ENCODE measurements at regions not wholly inside any gene's neighbourhood (a gene's known extent, or its start where the extent isn't known, plus 50 kb on each side); places are given as distances from the start of the nearest gene placed in this dataset.

- TF ChIP-seq ZFX (IDR thresholded peaks at IDR 0.05; ENCODE audit: borderline replicate concordance), result no peak
- no peak for TF ChIP-seq CTCF (IDR thresholded peaks at IDR 0.05)
Observed at GRCh38 chr4:12778191-12778590, 705.9 kb downstream of the RAB28 start.

GRCh38 chr4:12770351-12770750 lies 713.8 kb downstream of the RAB28 start:
- no peak overlapping the region for H3K27ac ChIP-seq
- TF ChIP-seq ZFX (IDR thresholded peaks at IDR 0.05; ENCODE audit: borderline replicate concordance), result no peak
- no peak for TF ChIP-seq CTCF (IDR thresholded peaks at IDR 0.05)

More at GRCh38 chr4:12778191-12778590, 705.9 kb downstream of the RAB28 start:
- H3K27ac ChIP-seq, result no peak overlapping the region

GRCh38 chr4:12761694-12762093 lies 722.4 kb downstream of the RAB28 start:
- H3K27ac ChIP-seq, result no peak overlapping the region
- TF ChIP-seq ZFX (IDR thresholded peaks at IDR 0.05; ENCODE audit: borderline replicate concordance) (no peak), CTCF (IDR thresholded peaks at IDR 0.05) (no peak)

- TF ChIP-seq ZFX (IDR thresholded peaks at IDR 0.05; ENCODE audit: borderline replicate concordance) (no peak), CTCF (IDR thresholded peaks at IDR 0.05) (no peak)
- H3K27ac ChIP-seq, result no peak overlapping the region
Observed at GRCh38 chr4:12747154-12747553, 737.0 kb downstream of the RAB28 start.

- TF ChIP-seq ZFX (IDR thresholded peaks at IDR 0.05; ENCODE audit: borderline replicate concordance) (no peak), CTCF (IDR thresholded peaks at IDR 0.05) (no peak)
- no peak overlapping the region for H3K27ac ChIP-seq
Observed at GRCh38 chr4:12746221-12746620, 737.9 kb downstream of the RAB28 start.

DNA sequence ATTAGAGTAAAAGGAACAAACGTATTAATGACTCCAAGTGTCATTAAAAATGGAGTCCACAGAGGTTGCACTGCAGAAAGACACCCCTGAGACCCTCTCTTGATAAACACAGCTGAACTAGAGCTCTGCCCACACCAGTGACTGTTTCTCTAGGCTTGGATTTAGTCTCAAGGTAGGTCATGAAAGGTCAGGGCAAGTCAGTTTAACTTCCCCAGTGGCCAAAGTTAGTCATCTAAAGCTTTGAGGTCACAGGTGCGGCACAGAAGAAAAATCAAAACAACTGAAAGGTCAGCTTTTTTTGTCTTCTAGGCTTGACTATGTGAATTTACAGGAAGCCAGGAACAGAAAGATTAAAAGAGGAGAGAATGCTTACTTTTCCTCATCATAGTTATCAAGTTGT lies 749.6 kb downstream of the RAB28 start:
- no peak for TF ChIP-seq ZFX (IDR thresholded peaks at IDR 0.05; ENCODE audit: borderline replicate concordance)
- no peak for TF ChIP-seq CTCF (IDR thresholded peaks at IDR 0.05)
- H3K27ac ChIP-seq, result no peak overlapping the region

DNA sequence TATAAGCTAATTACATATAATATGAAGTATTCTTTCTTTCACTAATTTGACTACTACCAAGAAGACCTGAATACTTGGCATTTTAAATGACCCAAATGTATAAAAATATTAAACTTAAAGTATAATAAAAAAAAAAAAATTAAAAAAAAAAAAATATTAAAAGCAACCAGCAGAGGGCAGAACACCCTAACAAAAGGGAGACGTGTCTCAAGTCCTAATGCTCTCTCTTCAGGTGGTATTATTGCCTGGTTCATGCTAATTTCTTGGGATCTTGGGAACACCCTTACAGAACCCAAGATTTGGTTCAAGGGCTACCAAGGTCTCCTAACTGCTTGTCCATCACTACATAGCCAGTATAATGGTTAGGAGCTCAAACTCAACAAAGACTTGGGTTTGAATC lies 754.8 kb downstream of the RAB28 start:
- peak; percentile 56 for TF ChIP-seq CTCF (IDR thresholded peaks at IDR 0.05)
- no peak for TF ChIP-seq ZFX (IDR thresholded peaks at IDR 0.05; ENCODE audit: borderline replicate concordance)
- H3K27ac ChIP-seq, result no peak overlapping the region
